ENCODE measurements at regions not wholly inside any gene's neighbourhood (a gene's known extent, or its start where the extent isn't known, plus 50 kb on each side); places are given as distances from the start of the nearest gene placed in this dataset.

- Histone ChIP-seq H3K9me3 (ENCODE audit: insufficient read depth, low read depth, low read length) (no peaks in the 10 kb centered on the region), H4K20me1 (ENCODE audit: insufficient read depth, low read length, poor library complexity, severe bottlenecking) (no peaks in the 10 kb centered on the region), H3K36me3 (ENCODE audit: insufficient read depth, low read length) (no peaks in the 10 kb centered on the region), H3K4me2 (ENCODE audit: low read depth, low read length, poor library complexity, severe bottlenecking) (no peak overlapping the region), H3K79me2 (ENCODE audit: insufficient read depth, low read length) (no peaks in the 10 kb centered on the region), H2AFZ (ENCODE audit: low read length) (no peak overlapping the region), H3K4me3 (ENCODE audit: low read length, poor library complexity, severe bottlenecking) (no peak overlapping the region), H3K9me2 (replicated peaks; ENCODE audit: low read depth, low read length) (no peaks in the 10 kb centered on the region), H3K4me1 (ENCODE audit: insufficient read depth, low read length, poor library complexity, severe bottlenecking) (no peaks in the 10 kb centered on the region), H3K9ac (ENCODE audit: low read depth, low read length, poor library complexity, severe bottlenecking) (no peak overlapping the region), H3F3A (ENCODE audit: low read depth) (no peaks in the 10 kb centered on the region), H3K27me3 (ENCODE audit: insufficient read depth, low read length, poor library complexity, severe bottlenecking) (no peaks in the 10 kb centered on the region)
- no peak for TF ChIP-seq CTCF (conservative IDR thresholded peaks at IDR 0.05; ENCODE audit: low read length)
- TF ChIP-seq EZH2phosphoT487 (IDR thresholded peaks at IDR 0.05; ENCODE audit: borderline replicate concordance) = no peak
Measured at GRCh38 chr2:215882689-215883088, 130.7 kb downstream of the MREG start.

- Histone ChIP-seq H3K36me3 (ENCODE audit: insufficient read depth, low read length) (no peaks in the 10 kb centered on the region), H3K9me3 (ENCODE audit: insufficient read depth, low read depth, low read length) (no peaks in the 10 kb centered on the region), H3K79me2 (ENCODE audit: insufficient read depth, low read length) (no peaks in the 10 kb centered on the region), H2AFZ (ENCODE audit: low read length) (no peak overlapping the region), H3K9ac (ENCODE audit: low read depth, low read length, poor library complexity, severe bottlenecking) (no peak overlapping the region), H3K4me1 (ENCODE audit: insufficient read depth, low read length, poor library complexity, severe bottlenecking) (no peaks in the 10 kb centered on the region), H3K9me2 (replicated peaks; ENCODE audit: low read depth, low read length) (no peaks in the 10 kb centered on the region), H3K27me3 (ENCODE audit: insufficient read depth, low read length, poor library complexity, severe bottlenecking) (no peaks in the 10 kb centered on the region), H4K20me1 (ENCODE audit: insufficient read depth, low read length, poor library complexity, severe bottlenecking) (no peaks in the 10 kb centered on the region), H3F3A (ENCODE audit: low read depth) (no peaks in the 10 kb centered on the region), H3K4me3 (ENCODE audit: low read length, poor library complexity, severe bottlenecking) (no peak overlapping the region), H3K4me2 (ENCODE audit: low read depth, low read length, poor library complexity, severe bottlenecking) (no peak overlapping the region)
- TF ChIP-seq CTCF (conservative IDR thresholded peaks at IDR 0.05; ENCODE audit: low read length) (no peak), EZH2phosphoT487 (IDR thresholded peaks at IDR 0.05; ENCODE audit: borderline replicate concordance) (no peak)
Measured at GRCh38 chr2:215881582-215881981, 131.8 kb downstream of the MREG start.

GRCh38 chr2:215880970-215881369, 132.4 kb downstream of the MREG start:
- TF ChIP-seq CTCF (conservative IDR thresholded peaks at IDR 0.05; ENCODE audit: low read length) = no peak
- TF ChIP-seq EZH2phosphoT487 (IDR thresholded peaks at IDR 0.05; ENCODE audit: borderline replicate concordance) = no peak
- no peak overlapping the region for H3K4me3 ChIP-seq (ENCODE audit: low read length, poor library complexity, severe bottlenecking)
- H3F3A ChIP-seq (ENCODE audit: low read depth) = no peaks in the 10 kb centered on the region
- no peaks in the 10 kb centered on the region for H3K4me1 ChIP-seq (ENCODE audit: insufficient read depth, low read length, poor library complexity, severe bottlenecking)
- H2AFZ ChIP-seq (ENCODE audit: low read length) = no peak overlapping the region
- no peaks in the 10 kb centered on the region for H3K27me3 ChIP-seq (ENCODE audit: insufficient read depth, low read length, poor library complexity, severe bottlenecking)
- H4K20me1 ChIP-seq (ENCODE audit: insufficient read depth, low read length, poor library complexity, severe bottlenecking) = no peaks in the 10 kb centered on the region
- no peaks in the 10 kb centered on the region for H3K36me3 ChIP-seq (ENCODE audit: insufficient read depth, low read length)
- no peak overlapping the region for H3K9ac ChIP-seq (ENCODE audit: low read depth, low read length, poor library complexity, severe bottlenecking)
- H3K9me3 ChIP-seq (ENCODE audit: insufficient read depth, low read depth, low read length) = no peaks in the 10 kb centered on the region
- H3K9me2 ChIP-seq (replicated peaks; ENCODE audit: low read depth, low read length) = no peaks in the 10 kb centered on the region
- no peak overlapping the region for H3K4me2 ChIP-seq (ENCODE audit: low read depth, low read length, poor library complexity, severe bottlenecking)
- H3K79me2 ChIP-seq (ENCODE audit: insufficient read depth, low read length) = no peaks in the 10 kb centered on the region
